SU-DHL-6 (cell line): ENCODE measurements at regions not wholly inside any gene's neighbourhood (a gene's known extent, or its start where the extent isn't known, plus 50 kb on each side); places are given as distances from the start of the nearest gene placed in this dataset.

Source experiments
- H2AFZ ChIP-seq: fragments of 200-600 bp; sonication (generic); 2 replicates; pipeline ENCODE4 v1.6.1; 2014; ENCODE audit warnings: low read depth, mild to moderate bottlenecking, moderate library complexity, mixed read lengths, antibody characterized with exemption, low read length; ENCODE audit not compliant: severe bottlenecking
- H3F3A ChIP-seq: fragments of 200-600 bp; shearing (Covaris generic); 2 replicates; pipeline ENCODE4 v1.6.0; 2016; ENCODE audit warnings: antibody characterized with exemption, mild to moderate bottlenecking; ENCODE audit not compliant: insufficient read depth
- H3K27ac ChIP-seq: fragments of 200-600 bp; sonication (generic); 2 replicates; pipeline ENCODE4 v1.5.1; 2016; ENCODE audit warnings: low read depth, mild to moderate bottlenecking, low read length, moderate library complexity, mixed read lengths
- H3K27me3 ChIP-seq: fragments of 200-600 bp; sonication (generic), shearing (Covaris generic); 2 replicates; pipeline ENCODE4 v1.6.0; 2014; ENCODE audit warnings: mild to moderate bottlenecking, low read length
- H3K36me3 ChIP-seq: fragments of 200-600 bp; sonication (generic); 2 replicates; pipeline ENCODE4 v1.6.1; 2014; ENCODE audit warnings: mild to moderate bottlenecking, low read length, mixed read lengths
- H3K4me2 ChIP-seq: fragments of 300-600, 200-600 bp; shearing (Covaris generic), sonication (generic); 2 replicates; pipeline ENCODE4 v1.6.0; 2014; ENCODE audit warnings: low read length, low read depth, mild to moderate bottlenecking; ENCODE audit not compliant: poor library complexity, severe bottlenecking
- H3K4me3 ChIP-seq: fragments of 200-600 bp; sonication (generic); 2 replicates; pipeline ENCODE4 v1.5.1; 2014; ENCODE audit warnings: antibody characterized with exemption, low read length, mild to moderate bottlenecking, mixed read lengths; ENCODE audit not compliant: insufficient read depth, poor library complexity, severe bottlenecking
- H3K79me2 ChIP-seq: fragments of 200-600 bp; sonication (generic); 2 replicates; pipeline ENCODE4 v1.6.1; 2014; ENCODE audit warnings: mild to moderate bottlenecking, low read length, moderate library complexity; ENCODE audit not compliant: insufficient read depth
- H3K9ac ChIP-seq: fragments of 200-600 bp; sonication (generic); 2 replicates; pipeline ENCODE4 v1.7.0; 2014; ENCODE audit warnings: mild to moderate bottlenecking, low read length
- H3K9me2 ChIP-seq: fragments of 200-600 bp; sonication (generic); replicated peaks from 2 replicates; pipeline ENCODE4 v1.6.1; 2014; ENCODE audit warnings: low read length; ENCODE audit not compliant: insufficient read depth
- H3K9me3 ChIP-seq: fragments of 200-600 bp; sonication (generic); 2 replicates; pipeline ENCODE4 v1.6.1; 2014; ENCODE audit warnings: low read length, mixed read lengths; ENCODE audit not compliant: insufficient read depth
- H4K20me1 ChIP-seq: fragments of 200-600 bp; sonication (generic); 2 replicates; pipeline ENCODE4 v1.6.1; 2014; ENCODE audit warnings: low read depth, mild to moderate bottlenecking, antibody characterized with exemption, low read length, moderate library complexity, mixed read lengths
- CTCF ChIP-seq: fragments of 200-600 bp; sonication (generic); IDR thresholded peaks from one replicate; pipeline ENCODE4 v1.5.1; 2017; ENCODE audit warnings: antibody characterized with exemption, mild to moderate bottlenecking, low read length, moderate library complexity; ENCODE audit not compliant: insufficient read depth, poor library complexity, severe bottlenecking
- EZH2phosphoT487 ChIP-seq: fragments of 200-600 bp; sonication (generic), shearing (Covaris generic); conservative IDR thresholded peaks from 2 replicates; pipeline ENCODE4 v1.6.1; 2018; ENCODE audit warnings: mild to moderate bottlenecking, antibody characterized with exemption, low read length, moderate library complexity, mixed read lengths

- no peak overlapping the region for H3K4me3 ChIP-seq
- no peaks in the 10 kb centered on the region for H3K27me3 ChIP-seq
- no peaks in the 10 kb centered on the region for H3K9me2 ChIP-seq
- H3K27ac ChIP-seq = no peak overlapping the region
- TF ChIP-seq CTCF = no peak
- TF ChIP-seq EZH2phosphoT487 = no peak
- H3F3A ChIP-seq = no peaks in the 10 kb centered on the region
- no peaks in the 10 kb centered on the region for H3K36me3 ChIP-seq
- H3K4me2 ChIP-seq = no peak overlapping the region
- no peaks in the 10 kb centered on the region for H4K20me1 ChIP-seq
- H2AFZ ChIP-seq = no peak overlapping the region
- no peaks in the 10 kb centered on the region for H3K79me2 ChIP-seq
- H3K9ac ChIP-seq = no peak overlapping the region
- no peaks in the 10 kb centered on the region for H3K9me3 ChIP-seq
Observed at GRCh38 chr6:1197309-1197708, 114.6 kb upstream of the FOXQ1 start.

- H3K4me2 ChIP-seq = no peak overlapping the region
- H3K4me3 ChIP-seq = no peak overlapping the region
- H3K9me2 ChIP-seq = no peaks in the 10 kb centered on the region
- H3K79me2 ChIP-seq = no peaks in the 10 kb centered on the region
- no peaks in the 10 kb centered on the region for H4K20me1 ChIP-seq
- no peak overlapping the region for H2AFZ ChIP-seq
- H3F3A ChIP-seq = no peaks in the 10 kb centered on the region
- H3K9ac ChIP-seq = no peak overlapping the region
- H3K36me3 ChIP-seq = no peaks in the 10 kb centered on the region
- H3K9me3 ChIP-seq = 0 out of 2 replicates have a peak, but pooled peaks cover 3% of the 10 kb centered on the region
- no peak for TF ChIP-seq EZH2phosphoT487
- no peak for TF ChIP-seq CTCF
- no peaks in the 10 kb centered on the region for H3K27me3 ChIP-seq
- no peak overlapping the region for H3K27ac ChIP-seq
Observed at GRCh38 chr6:1191141-1191630, 120.7 kb upstream of the FOXQ1 start.

DNA sequence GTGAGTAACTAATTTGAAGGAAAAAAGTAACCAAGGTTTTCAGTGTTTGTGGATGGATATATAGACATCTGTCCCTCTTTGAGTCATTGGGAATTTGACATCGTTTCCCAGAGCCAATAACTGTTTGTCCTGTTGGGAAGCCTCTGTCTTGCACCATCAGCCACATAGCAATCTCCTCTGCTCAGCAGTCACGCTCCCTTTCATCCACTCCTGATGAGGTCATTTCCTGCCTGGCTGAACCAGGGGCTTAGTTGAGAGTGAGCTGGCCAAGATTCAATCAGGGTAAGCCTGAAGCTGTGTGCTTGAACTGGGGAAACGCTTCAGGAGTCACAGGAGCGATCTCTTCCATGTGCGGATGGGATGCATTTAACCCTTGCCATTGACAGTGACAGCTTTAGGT, 121.5 kb upstream of the FOXQ1 start:
- Histone ChIP-seq H3K9ac (no peak overlapping the region), H3K27me3 (no peaks in the 10 kb centered on the region), H4K20me1 (no peaks in the 10 kb centered on the region), H3K4me3 (no peak overlapping the region), H3K36me3 (no peaks in the 10 kb centered on the region), H3K4me2 (no peak overlapping the region), H3K9me2 (no peaks in the 10 kb centered on the region), H2AFZ (no peak overlapping the region), H3K9me3 (0 out of 2 replicates have a peak, but pooled peaks cover 3% of the 10 kb centered on the region), H3K79me2 (no peaks in the 10 kb centered on the region), H3F3A (no peaks in the 10 kb centered on the region), H3K27ac (no peak overlapping the region)
- TF ChIP-seq EZH2phosphoT487 (no peak), CTCF (no peak)
